Retina (tissue), 1 donor: ENCODE measurements at regions not wholly inside any gene's neighbourhood (a gene's known extent, or its start where the extent isn't known, plus 50 kb on each side); places are given as distances from the start of the nearest gene placed in this dataset.

Source experiments
- DNase-seq: peaks from one replicate; pipeline ENCODE4 v3.0.0-alpha.2; 2016

DNA sequence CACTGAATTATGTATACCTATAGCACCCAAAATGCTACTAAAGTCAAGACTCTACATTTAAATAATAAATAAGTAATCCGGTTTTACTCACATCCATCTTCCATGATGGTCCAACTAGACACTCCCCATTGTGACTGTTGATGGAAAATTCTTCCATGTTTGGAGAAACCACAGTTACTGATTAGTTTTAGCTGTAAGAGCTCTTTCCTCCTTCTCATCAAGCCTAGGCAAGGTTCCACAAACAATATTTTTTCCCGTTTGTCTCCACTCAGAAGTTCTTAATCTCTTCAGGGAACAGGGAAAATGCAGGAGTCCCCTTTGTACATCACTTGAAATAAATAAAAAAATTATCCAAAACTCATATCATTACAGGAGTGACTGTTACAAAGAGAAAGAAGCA, 70.7 kb upstream of the EDNRB start:
- DNase-seq = no peak

DNA sequence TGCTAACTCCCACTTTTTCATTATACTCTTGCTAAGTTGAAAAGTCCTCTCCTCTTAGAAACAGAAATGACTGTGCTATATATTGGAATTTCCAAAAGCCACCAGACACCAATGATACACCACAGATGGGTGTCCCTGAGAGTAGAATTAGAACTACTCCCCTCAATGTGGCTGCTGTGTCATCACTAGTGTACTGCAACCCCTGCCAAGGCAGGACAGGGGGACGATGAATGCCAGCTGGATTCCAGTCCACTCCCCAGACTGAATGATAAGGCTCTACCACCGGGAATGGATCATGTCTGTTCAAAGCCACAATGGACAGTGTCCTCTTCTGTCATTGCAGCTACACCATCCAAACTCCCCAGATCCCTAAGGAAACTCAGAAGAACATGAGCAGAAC, 69.7 kb upstream of the EDNRB start:
- DNase-seq = no peak

DNA sequence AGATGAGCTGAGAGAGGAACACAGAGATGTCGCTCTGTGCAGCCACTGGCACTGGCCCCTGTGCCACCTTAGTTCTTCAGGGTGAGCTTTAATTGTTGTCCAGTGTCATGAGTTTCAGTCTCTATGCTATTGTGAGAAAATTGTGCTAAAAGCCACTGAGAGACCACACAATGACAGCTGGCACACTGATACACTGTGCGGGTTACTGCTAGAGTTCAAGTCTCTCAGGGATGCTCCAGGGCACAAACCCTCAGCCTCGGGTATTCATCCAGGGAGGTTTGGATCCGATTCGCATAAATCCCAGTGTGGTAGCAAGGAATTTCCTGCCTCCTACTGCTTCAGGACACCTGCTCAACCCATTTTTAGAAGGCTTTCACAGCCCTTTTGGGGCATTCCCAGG, 68.1 kb upstream of the EDNRB start:
- no peak for DNase-seq

DNA sequence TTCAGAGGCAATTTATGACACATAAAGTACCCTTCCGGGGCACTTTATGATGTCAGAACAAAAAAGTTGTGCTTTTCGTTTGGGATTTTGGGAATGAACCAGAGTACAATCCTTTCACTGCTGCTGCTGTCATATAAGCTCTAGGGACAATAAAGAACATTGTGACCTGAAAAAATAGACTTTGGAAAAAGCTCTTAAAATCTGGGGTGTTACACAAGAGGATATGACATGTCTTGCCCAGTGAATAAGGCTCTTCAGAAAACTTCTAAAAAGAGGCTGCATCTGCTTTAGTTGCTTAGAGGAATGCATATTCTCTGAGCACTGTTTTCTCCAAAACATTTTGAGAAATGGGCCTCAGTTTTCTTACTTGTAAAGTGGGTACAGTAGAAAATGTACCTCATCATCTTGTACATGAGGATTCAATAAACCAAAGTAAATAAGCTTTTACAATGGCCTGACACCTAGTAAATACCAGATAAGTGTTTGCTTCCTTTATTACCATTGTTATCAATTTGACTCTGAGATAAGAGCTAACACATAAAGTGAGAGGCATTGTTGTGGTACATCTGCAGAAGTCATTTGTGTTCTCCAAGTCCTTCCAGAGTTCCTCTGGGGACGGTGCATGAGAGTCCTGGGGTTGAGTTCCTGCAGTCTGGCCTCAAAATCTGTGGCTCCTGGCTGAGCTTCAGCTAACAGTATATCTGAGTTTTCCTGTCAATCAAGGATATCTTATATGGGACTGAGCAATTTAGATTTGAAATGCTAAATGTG, 67.4 kb upstream of the EDNRB start:
- no peak for DNase-seq

DNA sequence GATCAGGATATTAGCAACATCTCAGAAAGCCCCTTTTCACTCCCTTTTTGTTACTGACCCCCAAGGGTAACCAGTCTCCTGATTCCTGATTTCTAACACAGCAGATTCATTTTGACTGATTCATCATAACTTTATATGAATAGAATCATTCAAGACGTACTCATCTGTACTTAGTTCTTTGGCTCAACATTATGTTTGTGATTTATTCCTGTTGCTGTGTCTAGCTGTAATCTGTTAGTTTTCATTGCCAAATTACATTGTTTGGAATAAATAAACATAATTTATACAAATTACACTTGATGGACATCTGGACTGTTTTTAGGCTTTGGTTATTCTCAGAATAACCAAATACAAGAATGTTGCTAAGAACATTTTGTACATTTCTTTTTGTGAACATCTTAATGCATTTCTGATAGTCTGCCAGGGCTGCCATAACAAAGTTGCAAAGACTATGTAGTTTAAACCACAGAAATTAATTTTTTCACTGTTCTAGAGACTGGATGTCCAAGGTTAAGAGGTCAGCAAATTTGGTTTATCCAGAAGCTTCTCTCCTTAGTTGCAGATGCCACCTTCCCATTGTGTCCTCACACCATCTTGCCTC, 62.8 kb upstream of the EDNRB start:
- DNase-seq = no peak

DNA sequence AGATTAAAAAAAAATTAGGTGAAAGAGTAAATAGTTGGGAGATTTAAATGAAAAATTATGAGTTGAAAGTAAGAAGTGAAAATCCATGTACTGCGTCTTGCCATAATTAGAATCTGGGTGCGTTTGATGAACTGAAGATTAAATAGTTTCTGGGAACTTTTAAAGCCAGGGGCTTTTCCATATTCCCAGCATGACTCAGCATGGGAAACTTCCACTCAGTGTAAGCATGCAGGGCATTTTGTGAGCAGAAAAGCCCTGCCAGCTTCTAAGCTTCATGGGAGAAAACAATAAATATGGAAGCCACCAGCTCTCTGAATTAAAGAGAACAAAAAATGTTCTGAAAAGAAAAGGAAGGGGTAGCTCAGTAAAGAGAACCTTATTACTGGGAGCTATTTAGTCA, 62.0 kb upstream of the EDNRB start:
- DNase-seq = no peak

DNA sequence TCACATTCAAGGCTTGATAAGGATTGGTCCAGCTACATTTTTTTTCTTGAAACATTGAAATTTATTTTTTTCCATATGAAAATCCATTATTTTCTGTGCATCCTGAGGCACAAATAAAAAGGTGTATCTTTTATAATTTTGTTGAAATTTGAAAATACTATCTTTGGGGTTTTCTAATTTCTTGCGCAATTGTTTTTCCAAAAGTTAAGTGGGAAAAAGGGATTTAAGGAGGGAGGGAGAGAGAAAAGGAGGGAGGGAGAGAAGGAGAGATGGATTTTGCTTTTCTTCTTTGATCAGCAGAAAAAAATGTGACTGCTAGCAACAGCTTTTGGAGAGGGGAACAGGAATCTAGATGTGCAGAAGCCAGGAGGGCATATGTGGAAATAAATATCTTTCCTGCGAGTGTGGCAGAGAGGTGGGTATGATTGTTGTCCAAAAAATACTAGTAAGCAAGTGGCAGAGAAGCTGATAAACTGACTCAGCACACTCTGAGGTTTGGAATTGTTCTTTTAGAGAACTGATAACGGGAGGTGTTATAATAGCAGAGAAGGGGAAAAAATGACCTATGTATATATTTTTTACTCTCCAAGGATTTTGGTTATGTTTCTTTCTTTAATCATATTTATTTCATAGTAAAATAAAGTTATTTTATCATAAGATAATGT, 61.2 kb upstream of the EDNRB start:
- DNase-seq = no peak

DNA sequence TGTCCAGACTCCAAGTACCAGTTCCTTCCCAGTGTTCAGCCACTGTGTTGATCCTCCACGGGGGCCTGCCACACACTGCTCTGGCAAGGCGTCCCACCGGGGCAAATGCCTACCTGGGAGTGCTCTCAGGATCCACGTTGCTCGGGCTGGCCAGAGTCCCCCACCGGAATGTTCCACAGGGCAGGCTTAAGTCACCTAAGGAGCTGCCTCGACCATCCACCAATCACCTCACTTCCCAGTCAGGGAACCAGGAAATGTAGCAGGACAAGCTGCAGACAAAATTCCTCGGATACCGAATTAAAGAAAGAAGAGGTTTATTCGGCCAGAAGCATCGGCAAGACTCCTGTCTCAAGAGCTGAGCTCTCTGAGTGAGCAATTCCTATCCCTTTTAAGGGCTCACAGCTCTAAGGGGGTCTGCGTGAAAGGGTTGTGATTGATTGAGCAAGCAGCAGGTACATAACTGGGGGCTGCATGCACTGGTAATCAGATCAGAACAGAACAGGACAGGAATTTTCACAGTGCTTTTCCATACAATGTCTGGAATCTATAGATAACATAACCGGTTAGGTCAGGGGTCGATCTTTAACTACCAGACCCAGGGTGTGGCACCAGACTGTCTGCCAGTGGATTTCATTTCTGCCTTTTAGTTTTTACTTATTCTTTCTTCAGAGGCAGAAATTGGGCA, 56.9 kb upstream of the EDNRB start:
- DNase-seq = no peak

DNA sequence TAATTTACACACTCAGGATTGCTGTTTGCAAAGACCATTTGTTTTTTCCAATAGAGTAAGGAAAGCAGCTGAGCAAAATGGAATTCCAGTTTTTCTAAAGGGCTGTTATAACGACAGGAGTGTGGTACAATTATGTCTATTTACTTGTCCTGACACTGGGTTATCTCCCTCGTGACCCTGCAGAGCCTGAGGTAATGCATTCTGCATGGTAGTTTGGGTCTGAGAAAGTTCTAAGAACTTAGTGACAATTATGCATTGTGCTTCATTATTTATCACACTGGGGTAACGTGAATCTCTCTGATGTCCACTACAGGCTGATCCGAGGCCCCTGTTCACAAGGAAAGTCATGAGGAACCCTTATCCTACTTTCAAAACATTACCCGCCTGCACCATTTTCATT, 50.7 kb upstream of the EDNRB start:
- no peak for DNase-seq
